ENCODE measurements at regions not wholly inside any gene's neighbourhood (a gene's known extent, or its start where the extent isn't known, plus 50 kb on each side); places are given as distances from the start of the nearest gene placed in this dataset.

- DNase-seq (ENCODE audit: low read depth) = peak; percentile 66
- no peak for TF ChIP-seq CTCF (IDR thresholded peaks at IDR 0.05; ENCODE audit: insufficient read depth, low read depth, low read length)
- no peak overlapping the region for H3K4me3 ChIP-seq (ENCODE audit: low read depth, low read length)
Measured at GRCh38 chr1:67575861-67576260, 109.1 kb upstream of the GADD45A start.

- DNase-seq (ENCODE audit: low read depth) = no peak
- no peak for TF ChIP-seq CTCF (IDR thresholded peaks at IDR 0.05; ENCODE audit: insufficient read depth, low read depth, low read length)
- no peak overlapping the region for H3K4me3 ChIP-seq (ENCODE audit: low read depth, low read length)
Measured at GRCh38 chr1:67576474-67576873, 108.5 kb upstream of the GADD45A start.

GRCh38 chr1:67577646-67578045, 107.4 kb upstream of the GADD45A start:
- no peak for TF ChIP-seq CTCF (IDR thresholded peaks at IDR 0.05; ENCODE audit: insufficient read depth, low read depth, low read length)
- no peak for DNase-seq (ENCODE audit: low read depth)
- no peak overlapping the region for H3K4me3 ChIP-seq (ENCODE audit: low read depth, low read length)

- TF ChIP-seq CTCF (IDR thresholded peaks at IDR 0.05; ENCODE audit: insufficient read depth, low read depth, low read length) = no peak
- no peak overlapping the region for H3K4me3 ChIP-seq (ENCODE audit: low read depth, low read length)
- no peak for DNase-seq (ENCODE audit: low read depth)
Measured at GRCh38 chr1:67578397-67579020, 106.5 kb upstream of the GADD45A start.

- no peak for TF ChIP-seq CTCF (IDR thresholded peaks at IDR 0.05; ENCODE audit: insufficient read depth, low read depth, low read length)
- no peak overlapping the region for H3K4me3 ChIP-seq (ENCODE audit: low read depth, low read length)
- DNase-seq (ENCODE audit: low read depth) = no peak
Measured at GRCh38 chr1:67579623-67580394, 105.2 kb upstream of the GADD45A start.

- DNase-seq (ENCODE audit: low read depth) = no peak
Measured at GRCh38 chr1:67580691-67581403, 104.2 kb upstream of the GADD45A start.

More at GRCh38 chr1:67580691-67581403, 104.2 kb upstream of the GADD45A start:
- no peak for TF ChIP-seq CTCF (IDR thresholded peaks at IDR 0.05; ENCODE audit: insufficient read depth, low read depth, low read length)
- H3K4me3 ChIP-seq (ENCODE audit: low read depth, low read length) = no peak overlapping the region
